Transverse colon (tissue), 4 donors: ENCODE measurements at regions not wholly inside any gene's neighbourhood (a gene's known extent, or its start where the extent isn't known, plus 50 kb on each side); places are given as distances from the start of the nearest gene placed in this dataset.

ENCODE experiments used
- DNase-seq: peaks from one replicate; pipeline ENCODE4 v3.0.0-alpha.2; 2019
- H3K27ac ChIP-seq, 4 donors: fragments of 200-600 bp; sonication (generic); 2 replicates each; pipeline ENCODE4 v1.5.1; 2016 to 2018; ENCODE audit warnings: inconsistent platforms in 4 of 4
- H3K27me3 ChIP-seq: fragments of 200-600 bp; sonication (generic); 2 replicates; pipeline ENCODE4 v1.5.1; 2017; ENCODE audit warnings: inconsistent platforms
- H3K36me3 ChIP-seq, 4 donors: fragments of 200-600 bp; sonication (generic); 2 replicates each; pipeline ENCODE4 v1.5.1; 2017 to 2019; ENCODE audit warnings: inconsistent platforms in 4 of 4
- H3K4me1 ChIP-seq, 4 donors: fragments of 200-600 bp; sonication (generic); 2 replicates each; pipeline ENCODE4 v1.5.1; 2017 to 2020; ENCODE audit warnings: inconsistent platforms in 4 of 4
- H3K4me3 ChIP-seq, 4 donors: fragments of 200-600 bp; sonication (generic); 1 replicate in 1 of 4; 2 replicates in 3 of 4; pipeline versions ENCODE4 v1.5.1 to v1.6.1; 2017 to 2019; ENCODE audit warnings: inconsistent platforms in 4 of 4
- H3K9me3 ChIP-seq, 2 donors: fragments of 200-600 bp; sonication (generic); 2 replicates each; pipeline ENCODE4 v1.5.1; 2017 to 2019; ENCODE audit warnings: inconsistent platforms in 2 of 2
- CTCF ChIP-seq, 5 experiments: fragments of 200-600 bp in 3 of 5; fragments of 450-650 bp in 2 of 5; sonication (generic) in 3 of 5; IDR thresholded peaks; 1 replicate in 2 of 5; 2 replicates in 3 of 5; pipeline ENCODE4 v1.5.1; 2016 to 2017; ENCODE audit warnings: antibody characterized with exemption in 5 of 5, inconsistent platforms in 3 of 5, mild to moderate bottlenecking in 2 of 5, moderate library complexity in 1 of 5
- EP300 ChIP-seq: sonication (generic); formaldehyde crosslinking; IDR thresholded peaks from one replicate; pipeline ENCODE4 v1.6.1; 2017; ENCODE audit warnings: antibody characterized with exemption, low read depth
- POLR2A ChIP-seq: fragments of 450-650 bp; IDR thresholded peaks from one replicate; pipeline ENCODE4 v1.6.1; 2016; ENCODE audit warnings: antibody characterized with exemption, mild to moderate bottlenecking, moderate library complexity
- POLR2AphosphoS5 ChIP-seq, 3 donors: sonication (generic); formaldehyde crosslinking; IDR thresholded peaks; one replicate each; pipeline ENCODE4 v1.6.1; 2016; ENCODE audit warnings: antibody characterized with exemption in 3 of 3
- WGBS, 2 donors: methylation state at CpG; one replicate each; pipeline ENCODE4 v1.1.5; 2018; ENCODE audit warnings: low coverage in 1 of 2; 5-methylcytosine and 5-hydroxymethylcytosine counted together
- in situ Hi-C, 4 donors: fragments of 200-750 bp; cut with MboI; loops; one replicate each; pipeline versions ENCODE4 v1.15.0 to v1.15.1; 2017; ENCODE audit warnings: low sequenced_read_pairs in 3 of 4, low pct_ligation_motif_present in 1 of 4, low pct_unique_long_range_greater_than_20kb in 1 of 4
- intact Hi-C: fragments of 100-400 bp; cut with DNase I; formaldehyde crosslinking; loops from one replicate; pipeline ENCODE4 v1.15.1; 2023; ENCODE audit warnings: low total_unique reads

GRCh38 chr2:12178289-12179080 is 432.1 kb downstream of the LPIN1 start:
- no peak for DNase-seq
- no peak overlapping the region for H3K27ac ChIP-seq
- TF ChIP-seq CTCF (IDR thresholded peaks at IDR 0.05), result no peak
- no peak for TF ChIP-seq EP300
- TF ChIP-seq POLR2A, result no peak
- TF ChIP-seq POLR2AphosphoS5 (IDR thresholded peaks at IDR 0.05), result no peak
- peaks cover 0 to 16% (median 3%) of the 10 kb centered on the region in 4 donors for H3K4me1 ChIP-seq
- 84 to 100% methylated on average over 1 to 6 of the region's 6 CpGs for WGBS, 2 donors
- no peaks in the 10 kb centered on the region for H3K9me3 ChIP-seq
- no peak overlapping the region for H3K4me3 ChIP-seq
- no peaks in the 10 kb centered on the region for H3K36me3 ChIP-seq
- intact Hi-C loops, result no loop called here
- in situ Hi-C loops, result no loop called here
- no peaks in the 10 kb centered on the region for H3K27me3 ChIP-seq

- WGBS, 2 donors, result 73 to 82% methylated on average over 2 of the region's 2 CpGs
- intact Hi-C loops, result no loop called here
- no peak for TF ChIP-seq POLR2A
- no peak for TF ChIP-seq POLR2AphosphoS5 (IDR thresholded peaks at IDR 0.05)
- no peak for TF ChIP-seq CTCF (IDR thresholded peaks at IDR 0.05)
- TF ChIP-seq EP300, result no peak
Observed at GRCh38 chr2:12180031-12180430, 433.6 kb downstream of the LPIN1 start.

GRCh38 chr2:12183032-12183645 is 436.7 kb downstream of the LPIN1 start:
- Histone ChIP-seq H3K27ac (no peak overlapping the region), H3K4me3 (no peak overlapping the region), H3K36me3 (no peaks in the 10 kb centered on the region), H3K4me1 (no peaks in the 10 kb centered on the region), H3K27me3 (no peaks in the 10 kb centered on the region), H3K9me3 (no peaks in the 10 kb centered on the region)
- WGBS, 2 donors, result 82 to 89% methylated on average over 2 to 3 of the region's 3 CpGs
- DNase-seq, result no peak
- no peak for TF ChIP-seq POLR2A
- intact Hi-C loops (no loop called here), in situ Hi-C loops (no loop called here)

More at GRCh38 chr2:12180031-12180430, 433.6 kb downstream of the LPIN1 start:
- Histone ChIP-seq H3K4me1 (peaks cover 0 to 16% (median 3%) of the 10 kb centered on the region in 4 donors), H3K36me3 (no peaks in the 10 kb centered on the region), H3K4me3 (no peak overlapping the region), H3K9me3 (no peaks in the 10 kb centered on the region), H3K27me3 (no peaks in the 10 kb centered on the region), H3K27ac (no peak overlapping the region)
- in situ Hi-C loops, result no loop called here
- DNase-seq, result no peak

GRCh38 chr2:12192762-12193161 is 446.3 kb downstream of the LPIN1 start:
- no peak overlapping the region for H3K27ac ChIP-seq
- H3K9me3 ChIP-seq, result no peaks in the 10 kb centered on the region
- H3K4me1 ChIP-seq, result no peaks in the 10 kb centered on the region
- H3K36me3 ChIP-seq, result no peaks in the 10 kb centered on the region
- no peak for DNase-seq
- 74 to 80% methylated on average over 1 to 5 of the region's 5 CpGs for WGBS, 2 donors
- in situ Hi-C loops, result no loop called here
- no peaks in the 10 kb centered on the region for H3K27me3 ChIP-seq
- H3K4me3 ChIP-seq, result no peak overlapping the region
- no peak for TF ChIP-seq POLR2A
- intact Hi-C loops, result no loop called here

- WGBS, 2 donors, result 68% methylated on average over 1 of the region's 1 CpG; no CpG with 5 or more reads in 1 of the 2 donors
- DNase-seq, result no peak
- H3K27me3 ChIP-seq, result no peaks in the 10 kb centered on the region
- no peak for TF ChIP-seq EP300
- no peak for TF ChIP-seq POLR2AphosphoS5 (IDR thresholded peaks at IDR 0.05)
- no peak for TF ChIP-seq POLR2A
- H3K36me3 ChIP-seq, result no peaks in the 10 kb centered on the region
- no peaks in the 10 kb centered on the region for H3K4me1 ChIP-seq
- H3K27ac ChIP-seq, result no peak overlapping the region
- H3K9me3 ChIP-seq, result no peaks in the 10 kb centered on the region
- intact Hi-C loops (no loop called here), in situ Hi-C loops (no loop called here)
- no peak overlapping the region for H3K4me3 ChIP-seq
Observed at GRCh38 chr2:12194968-12195367, 448.5 kb downstream of the LPIN1 start.
